SK-N-MC (cell line): ENCODE measurements at regions not wholly inside any gene's neighbourhood (a gene's known extent, or its start where the extent isn't known, plus 50 kb on each side); places are given as distances from the start of the nearest gene placed in this dataset.

Experiments
- DNase-seq: peaks from one replicate; pipeline ENCODE4 v3.0.0-alpha.2; 2011; ENCODE audit warnings: low read depth, low spot score
- H3K27ac ChIP-seq: fragments of 200-600 bp; sonication (generic); 2 replicates; pipeline ENCODE4 v1.5.1; 2016; ENCODE audit warnings: mixed run types
- H3K36me3 ChIP-seq: fragments of 200-600 bp; sonication (generic); 2 replicates; pipeline ENCODE4 v1.6.1; 2017; ENCODE audit warnings: antibody characterized with exemption, low read length, mixed read lengths; ENCODE audit not compliant: insufficient read depth
- H3K4me3 ChIP-seq: fragments of 200-600 bp; sonication (generic); 2 replicates; pipeline ENCODE4 v1.5.1; 2016
- H3K9ac ChIP-seq: fragments of 200-600 bp; sonication (generic); 2 replicates; pipeline ENCODE4 v1.8.0; 2017; ENCODE audit warnings: mixed run types, mixed read lengths; ENCODE audit not compliant: insufficient read length
- H3K9me3 ChIP-seq: fragments of 200-600 bp; sonication (generic); 2 replicates; pipeline ENCODE4 v1.6.1; 2017; ENCODE audit warnings: low read depth, mild to moderate bottlenecking, antibody characterized with exemption, low read length, moderate library complexity, mixed read lengths
- EZH2 ChIP-seq: fragments of 200-600 bp; sonication (generic); IDR thresholded peaks from one replicate; pipeline ENCODE4 v1.6.1; 2017; ENCODE audit warnings: antibody characterized with exemption
- FOXP2 ChIP-seq: optimal IDR thresholded peaks from 2 replicates; pipeline ENCODE3; 2011; ENCODE audit warnings: mild to moderate bottlenecking, moderate library complexity; ENCODE audit not compliant: insufficient read depth; ENCODE audit errors: extremely low read length, control extremely low read depth
- POLR2AphosphoS5 ChIP-seq: IDR thresholded peaks from 2 replicates; pipeline ENCODE4 v1.6.1; 2012; ENCODE audit warnings: mild to moderate bottlenecking, low read depth, low read length, borderline replicate concordance

DNA sequence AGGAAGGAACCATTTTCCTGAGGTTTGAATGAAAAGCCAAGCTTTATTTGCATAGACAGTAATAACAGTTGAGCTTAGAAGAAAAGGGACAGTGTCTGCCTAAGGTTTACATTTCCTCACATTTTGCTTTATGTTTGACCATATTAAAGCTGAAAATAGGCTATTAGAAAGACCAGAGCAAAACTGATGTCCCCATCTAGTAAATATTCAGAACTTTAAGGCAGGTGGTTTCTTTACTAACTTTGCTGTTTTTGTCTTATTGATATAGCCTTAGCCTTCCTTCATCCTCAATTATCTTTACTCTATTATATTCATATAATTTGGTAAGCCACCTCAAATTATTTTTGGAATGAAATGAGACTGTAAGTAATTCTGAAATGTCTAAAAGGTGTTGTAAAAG is 53.6 kb upstream of the LAPTM5 start:
- H3K27ac ChIP-seq = no peak overlapping the region
- DNase-seq = no peak
- no peak overlapping the region for H3K9ac ChIP-seq
- no peak overlapping the region for H3K4me3 ChIP-seq
- no peaks in the 10 kb centered on the region for H3K36me3 ChIP-seq
- no peaks in the 10 kb centered on the region for H3K9me3 ChIP-seq
- TF ChIP-seq POLR2AphosphoS5 (no peak), FOXP2 (no peak)

DNA sequence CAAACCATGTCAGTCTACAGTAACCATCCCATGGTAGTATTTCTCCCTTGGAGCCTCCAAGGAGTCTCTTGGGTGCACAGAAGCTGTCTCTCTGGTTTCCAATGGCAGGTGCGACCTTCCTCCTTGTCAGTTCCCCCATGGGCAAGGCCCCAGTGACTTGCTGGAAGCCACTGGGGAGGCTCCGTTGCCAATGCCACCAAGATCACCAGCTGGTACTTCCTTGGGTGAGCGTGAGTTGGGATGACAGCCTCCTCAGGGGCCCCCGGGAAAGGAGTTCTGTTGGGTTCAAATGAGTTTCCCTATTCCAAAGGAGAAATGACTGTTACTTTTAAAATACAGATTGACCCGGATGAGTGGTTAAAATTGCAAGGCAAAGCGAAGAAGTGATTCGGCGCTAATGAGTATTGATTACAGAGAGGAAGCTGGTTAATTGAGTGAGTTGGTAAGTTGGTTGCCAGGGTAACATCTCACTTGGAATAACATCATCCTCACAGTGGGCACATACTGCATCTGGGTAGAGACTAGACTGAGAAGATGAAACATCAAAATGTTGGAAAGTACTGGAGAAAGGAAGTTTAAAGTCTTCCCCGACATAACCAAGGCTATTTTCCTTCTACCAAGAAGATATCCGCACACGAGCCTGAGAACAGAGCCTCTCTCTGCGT is 53.0 kb upstream of the LAPTM5 start:
- no peak overlapping the region for H3K9ac ChIP-seq
- no peaks in the 10 kb centered on the region for H3K36me3 ChIP-seq
- no peaks in the 10 kb centered on the region for H3K9me3 ChIP-seq
- no peak overlapping the region for H3K27ac ChIP-seq
- no peak for DNase-seq
- TF ChIP-seq POLR2AphosphoS5 (no peak), FOXP2 (no peak), EZH2 (no peak)
- peak overlapping the region; percentile 41; the same call in 1 of the 2 replicates for H3K4me3 ChIP-seq

DNA sequence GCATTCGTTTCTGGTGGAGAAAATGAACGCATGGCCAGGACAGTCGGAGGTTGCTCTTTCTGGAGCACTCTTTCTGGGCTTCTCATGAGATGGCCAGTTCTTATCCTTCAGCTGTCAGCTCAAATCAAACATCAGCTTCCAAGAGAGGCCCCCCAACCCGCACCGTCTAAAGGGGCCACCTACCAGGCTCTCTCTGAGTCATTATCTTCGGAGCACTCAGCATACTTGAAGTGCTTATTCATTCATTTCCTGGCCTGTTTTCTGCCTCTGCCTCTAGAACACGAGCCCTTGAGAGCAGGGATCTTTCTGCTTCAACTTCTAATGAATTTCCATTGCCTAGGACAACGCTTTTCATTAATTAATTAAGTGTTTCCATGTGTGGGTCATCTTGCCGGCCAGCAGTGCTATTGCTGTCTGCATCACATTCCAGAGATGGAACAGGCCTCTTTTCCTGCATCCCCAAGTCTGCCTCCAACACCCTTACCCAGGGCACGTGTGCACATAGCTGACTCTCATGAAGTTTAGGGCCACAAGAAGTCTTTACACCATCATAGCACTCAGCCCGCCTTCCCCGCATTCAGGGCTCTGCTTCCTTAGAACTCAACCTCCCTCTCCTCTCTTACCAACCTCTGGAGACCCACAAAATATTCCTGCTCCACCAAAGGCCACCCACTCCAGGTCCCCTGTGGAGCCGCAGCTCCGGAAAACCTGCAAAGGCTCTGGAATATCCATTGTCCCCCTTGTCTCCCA is 52.1 kb upstream of the LAPTM5 start:
- no peak for DNase-seq
- TF ChIP-seq EZH2 (no peak), FOXP2 (no peak), POLR2AphosphoS5 (no peak)
- Histone ChIP-seq H3K9ac (no peak overlapping the region), H3K9me3 (no peaks in the 10 kb centered on the region), H3K4me3 (peak overlapping the region; percentile 41; the same call in 1 of the 2 replicates), H3K27ac (no peak overlapping the region), H3K36me3 (no peaks in the 10 kb centered on the region)

DNA sequence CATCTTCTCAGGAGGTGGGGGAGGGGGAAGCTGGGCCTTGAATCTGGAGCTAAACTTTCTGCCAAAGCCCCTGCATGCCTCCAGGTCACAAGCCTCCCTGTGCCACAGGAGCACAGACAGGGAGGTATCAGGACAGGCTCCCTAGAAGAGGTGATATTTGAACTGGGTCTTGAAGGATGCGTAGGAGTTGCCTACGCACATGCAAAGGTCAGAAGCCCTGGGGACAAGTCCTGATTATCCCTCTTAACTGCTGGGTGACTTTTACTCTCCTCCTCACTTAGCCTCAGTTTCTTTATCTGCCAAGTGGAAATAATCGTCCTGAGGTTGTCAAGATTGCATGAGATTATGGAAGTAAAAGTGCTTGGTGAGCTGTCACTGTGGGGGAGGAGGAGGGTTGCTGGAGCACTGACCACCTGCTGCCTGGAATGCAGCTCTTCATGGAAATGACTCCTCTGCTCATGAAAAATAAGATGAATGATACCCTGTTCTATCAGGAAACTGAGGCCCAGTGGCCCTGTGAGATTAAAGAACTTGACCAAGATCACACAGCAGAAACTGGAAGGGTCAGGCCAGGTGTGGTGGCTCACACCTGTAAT is 50.6 kb upstream of the LAPTM5 start:
- Histone ChIP-seq H3K36me3 (no peaks in the 10 kb centered on the region), H3K4me3 (no peak overlapping the region; the same call in 1 of the 2 replicates), H3K27ac (no peak overlapping the region), H3K9me3 (no peaks in the 10 kb centered on the region), H3K9ac (no peak overlapping the region)
- TF ChIP-seq POLR2AphosphoS5 (no peak), FOXP2 (no peak), EZH2 (no peak)
- DNase-seq = no peak

DNA sequence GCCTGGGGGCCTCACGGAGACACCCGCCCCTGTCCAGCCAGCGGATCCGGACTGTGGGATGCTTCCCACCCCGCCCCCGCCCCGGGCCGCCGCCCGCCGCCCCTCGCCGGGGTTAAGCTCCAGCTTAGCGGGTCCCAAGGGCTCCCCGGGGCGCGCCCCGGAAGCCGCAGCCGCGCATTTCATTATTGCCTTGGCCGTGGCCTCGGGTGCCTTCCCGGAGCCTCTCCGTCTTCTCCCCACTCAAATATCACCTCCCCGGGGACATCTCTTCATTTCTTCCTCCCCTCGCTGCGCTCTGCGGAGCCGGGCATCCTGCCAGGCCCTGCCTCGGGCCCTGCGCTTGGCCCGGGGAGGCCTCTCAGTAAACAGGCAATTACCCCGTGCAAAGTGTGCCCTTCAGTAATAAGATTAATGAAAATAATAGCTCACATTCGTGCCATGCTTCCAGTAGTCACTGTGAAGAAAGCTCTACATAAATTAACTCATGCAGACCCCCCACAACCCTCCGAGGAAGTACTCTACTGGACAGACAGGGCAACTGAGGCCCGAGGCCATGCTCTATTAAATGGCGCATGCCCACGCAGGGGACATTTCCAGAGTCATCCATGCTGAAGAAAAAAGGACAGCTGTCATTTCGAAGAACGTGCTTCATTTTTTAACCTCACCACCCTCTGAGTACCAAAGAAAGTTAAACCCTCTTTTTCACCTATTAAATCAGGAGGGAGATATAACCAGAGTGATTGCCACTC is 49.9 kb upstream of the LAPTM5 start:
- no peak overlapping the region for H3K9ac ChIP-seq
- peak; percentile 73 for DNase-seq
- H3K9me3 ChIP-seq = no peaks in the 10 kb centered on the region
- no peak for TF ChIP-seq EZH2
- TF ChIP-seq POLR2AphosphoS5 = peak; percentile 71; the same call in 1 of the 2 replicates
- TF ChIP-seq FOXP2 = peak; percentile 68
- H3K4me3 ChIP-seq = peak overlapping the region; percentile 49
- no peak overlapping the region for H3K27ac ChIP-seq
- no peaks in the 10 kb centered on the region for H3K36me3 ChIP-seq
